Smooth muscle cell (in vitro differentiated cells): ENCODE measurements at regions not wholly inside any gene's neighbourhood (a gene's known extent, or its start where the extent isn't known, plus 50 kb on each side); places are given as distances from the start of the nearest gene placed in this dataset.

ENCODE experiments used
- DNase-seq: peaks from one replicate; lab custom pipeline; 2025; ENCODE audit not compliant: unreplicated experiment; lab: John Stamatoyannopoulos, UW
- H2AFZ ChIP-seq: fragments of 200-600 bp; sonication (generic); 2 replicates; pipeline ENCODE4 v1.6.0; 2016; ENCODE audit warnings: antibody characterized with exemption, low read depth, mild to moderate bottlenecking
- H3F3A ChIP-seq: fragments of 200-600 bp; sonication (generic); 2 replicates; pipeline ENCODE4 v1.6.0; 2017; ENCODE audit warnings: antibody characterized with exemption, low read depth
- H3K27ac ChIP-seq: fragments of 200-600 bp; sonication (generic); 2 replicates; pipeline ENCODE4 v1.5.1; 2016; ENCODE audit warnings: low read depth, mild to moderate bottlenecking
- H3K27me3 ChIP-seq: fragments of 200-600 bp; sonication (generic); 2 replicates; pipeline ENCODE4 v1.6.1; 2016; ENCODE audit warnings: low read depth, mild to moderate bottlenecking
- H3K36me3 ChIP-seq: fragments of 200-600 bp; sonication (generic); 2 replicates; pipeline ENCODE4 v1.5.1; 2016; ENCODE audit warnings: low read depth
- H3K4me1 ChIP-seq: fragments of 200-600 bp; sonication (generic); 2 replicates; pipeline ENCODE4 v1.5.1; 2016; ENCODE audit warnings: low read depth
- H3K4me2 ChIP-seq: fragments of 200-600 bp; sonication (generic); 2 replicates; pipeline ENCODE4 v1.6.0; 2016; ENCODE audit warnings: mild to moderate bottlenecking
- H3K4me3 ChIP-seq: fragments of 200-600 bp; sonication (generic); 2 replicates; pipeline ENCODE4 v1.5.1; 2016; ENCODE audit warnings: mild to moderate bottlenecking
- H3K79me2 ChIP-seq: fragments of 200-600 bp; sonication (generic); 2 replicates; pipeline ENCODE4 v1.6.0; 2016; ENCODE audit warnings: low read depth, mild to moderate bottlenecking
- H3K9ac ChIP-seq: fragments of 200-600 bp; sonication (generic); 2 replicates; pipeline ENCODE4 v1.6.0; 2016; ENCODE audit warnings: low read depth
- H3K9me3 ChIP-seq: fragments of 200-600 bp; sonication (generic); replicated peaks from 2 replicates; pipeline ENCODE4 v1.5.1; 2016; ENCODE audit warnings: low read depth
- H4K20me1 ChIP-seq: fragments of 200-600 bp; sonication (generic); 2 replicates; pipeline ENCODE4 v1.6.0; 2016; ENCODE audit warnings: low read depth
- CTCF ChIP-seq: fragments of 200-600 bp; sonication (generic); IDR thresholded peaks from 2 replicates; pipeline ENCODE4 v1.5.1; 2017; ENCODE audit warnings: borderline replicate concordance, mild to moderate bottlenecking, antibody characterized with exemption; ENCODE audit not compliant: insufficient read depth, poor library complexity, severe bottlenecking
- WGBS: methylation state at CpG from one replicate; pipeline ENCODE4 v1.1.7; 2016; ENCODE audit warnings: low lambda C conversion rate; 5-methylcytosine and 5-hydroxymethylcytosine counted together

GRCh38 chr5:101346906-101347305 is 443.8 kb upstream of the ST8SIA4 start:
- Histone ChIP-seq H3K4me1 (no peaks in the 10 kb centered on the region), H3F3A (no peaks in the 10 kb centered on the region), H3K79me2 (no peaks in the 10 kb centered on the region), H3K36me3 (no peaks in the 10 kb centered on the region), H3K9me3 (no peaks in the 10 kb centered on the region), H3K4me2 (no peak overlapping the region), H3K9ac (no peak overlapping the region), H3K27me3 (no peaks in the 10 kb centered on the region), H2AFZ (no peak overlapping the region), H3K4me3 (no peak overlapping the region), H3K27ac (no peak overlapping the region), H4K20me1 (no peaks in the 10 kb centered on the region)
- no peak for TF ChIP-seq CTCF
- DNase-seq: no peak
- 68% methylated on average over 4 of the region's 4 CpGs for WGBS

GRCh38 chr5:101346447-101346846 is 443.4 kb upstream of the ST8SIA4 start:
- Histone ChIP-seq H3K27ac (no peak overlapping the region), H3K27me3 (no peaks in the 10 kb centered on the region), H3K36me3 (no peaks in the 10 kb centered on the region), H3K4me1 (no peaks in the 10 kb centered on the region), H3K9me3 (no peaks in the 10 kb centered on the region), H3K9ac (no peak overlapping the region), H3K4me2 (no peak overlapping the region), H3K79me2 (no peaks in the 10 kb centered on the region), H3F3A (no peaks in the 10 kb centered on the region), H2AFZ (no peak overlapping the region), H4K20me1 (no peaks in the 10 kb centered on the region), H3K4me3 (no peak overlapping the region)
- DNase-seq: no peak
- no peak for TF ChIP-seq CTCF
- WGBS: 92% methylated on average over 8 of the region's 8 CpGs

- WGBS: 98% methylated on average over 2 of the region's 2 CpGs
- Histone ChIP-seq H3K9me3 (no peaks in the 10 kb centered on the region), H3K27ac (no peak overlapping the region), H3K4me2 (no peak overlapping the region), H4K20me1 (no peaks in the 10 kb centered on the region), H3K4me3 (no peak overlapping the region), H2AFZ (no peak overlapping the region), H3K79me2 (no peaks in the 10 kb centered on the region), H3K4me1 (no peaks in the 10 kb centered on the region), H3K9ac (no peak overlapping the region), H3F3A (no peaks in the 10 kb centered on the region), H3K27me3 (no peaks in the 10 kb centered on the region), H3K36me3 (no peaks in the 10 kb centered on the region)
- DNase-seq: no peak
- TF ChIP-seq CTCF: no peak
Measured at GRCh38 chr5:101338226-101338625, 435.1 kb upstream of the ST8SIA4 start.

- Histone ChIP-seq H3K9me3 (no peaks in the 10 kb centered on the region), H3K27me3 (no peaks in the 10 kb centered on the region), H3K36me3 (no peaks in the 10 kb centered on the region), H2AFZ (no peak overlapping the region), H3K4me1 (no peaks in the 10 kb centered on the region), H3K4me2 (no peak overlapping the region), H4K20me1 (no peaks in the 10 kb centered on the region), H3K4me3 (no peak overlapping the region), H3K79me2 (no peaks in the 10 kb centered on the region), H3K27ac (no peak overlapping the region), H3F3A (no peaks in the 10 kb centered on the region), H3K9ac (no peak overlapping the region)
- 73% methylated on average over 1 of the region's 1 CpG for WGBS
- TF ChIP-seq CTCF: no peak
- no peak for DNase-seq
Measured at GRCh38 chr5:101327816-101328215, 424.7 kb upstream of the ST8SIA4 start.
